ENCODE measurements at regions not wholly inside any gene's neighbourhood (a gene's known extent, or its start where the extent isn't known, plus 50 kb on each side); places are given as distances from the start of the nearest gene placed in this dataset.

DNA sequence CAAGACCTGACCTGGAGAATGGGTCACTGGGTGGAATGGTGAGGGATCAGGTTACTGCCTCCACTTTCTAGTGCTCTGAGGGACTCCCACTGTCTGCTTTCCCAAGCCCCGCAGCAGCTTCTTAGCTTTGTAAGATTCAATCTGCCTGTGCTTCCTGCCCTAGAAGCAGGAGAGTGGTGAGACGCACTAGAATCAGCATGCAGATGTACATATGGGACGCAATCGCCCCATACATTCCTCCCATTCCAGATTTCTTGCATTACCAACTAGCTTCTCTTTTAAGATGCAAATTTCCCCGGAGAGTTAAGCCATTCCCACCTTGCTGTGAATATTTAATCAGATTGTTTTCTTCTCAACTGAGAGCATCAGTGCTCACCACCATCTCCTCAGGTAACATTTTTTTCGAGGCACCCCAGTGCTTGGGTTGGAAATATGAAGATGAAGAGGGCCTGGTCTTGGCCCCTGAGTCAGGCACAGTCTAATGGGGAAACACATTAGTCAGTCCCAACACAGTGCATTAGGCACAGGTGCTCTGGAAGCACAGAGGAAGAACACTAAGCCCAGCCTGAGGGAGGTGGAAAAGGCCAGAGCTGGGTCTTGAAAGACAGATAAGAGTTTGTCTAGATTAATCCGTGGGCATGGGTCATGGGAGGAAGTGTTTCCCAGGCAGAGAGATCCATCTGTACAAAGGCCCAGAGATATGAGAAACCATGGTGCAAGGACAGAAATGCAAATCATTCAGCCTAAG is 66.7 kb upstream of the PRPS1 start:
- DNase-seq: no peak

DNA sequence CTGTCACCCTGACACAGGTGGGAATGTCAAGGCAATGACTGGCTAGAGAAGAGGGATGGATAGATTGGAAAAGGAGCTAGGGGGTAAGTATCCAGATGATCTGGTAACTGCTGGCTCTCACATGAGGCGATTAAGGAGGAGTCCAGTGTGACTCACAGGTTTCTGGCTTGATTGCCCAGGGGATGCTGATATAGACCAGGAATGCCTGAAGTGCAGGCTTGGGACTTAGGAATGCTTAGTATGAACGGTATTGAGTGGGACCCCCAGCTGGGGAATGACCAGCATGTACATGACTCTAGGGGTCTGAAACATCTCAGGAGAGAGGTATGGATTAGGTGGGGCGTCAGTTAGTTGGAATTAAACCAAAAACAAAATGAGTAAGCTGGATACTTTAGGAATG is 65.8 kb upstream of the PRPS1 start:
- no peak for DNase-seq

DNA sequence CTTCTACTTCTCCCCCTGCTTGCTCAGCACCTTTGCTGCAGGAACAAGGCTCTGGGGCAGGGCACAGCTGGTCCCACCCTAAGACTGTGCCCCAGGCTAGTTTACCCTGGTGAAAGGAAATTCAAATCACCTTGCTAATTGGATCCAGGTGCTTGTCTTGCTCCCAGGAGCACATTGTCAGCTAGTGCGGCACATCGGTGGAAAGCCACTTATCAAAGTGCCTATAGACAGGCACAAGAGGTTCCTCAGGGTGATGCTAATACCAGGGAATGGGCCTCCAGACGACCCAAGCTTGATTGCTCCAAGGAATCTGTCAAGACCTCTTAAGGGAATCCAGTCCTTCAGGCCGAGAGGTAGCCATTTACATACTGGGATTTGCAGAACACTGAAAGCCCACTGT is 64.5 kb upstream of the PRPS1 start:
- peak; percentile 18 to 81 (median 58) for DNase-seq

DNA sequence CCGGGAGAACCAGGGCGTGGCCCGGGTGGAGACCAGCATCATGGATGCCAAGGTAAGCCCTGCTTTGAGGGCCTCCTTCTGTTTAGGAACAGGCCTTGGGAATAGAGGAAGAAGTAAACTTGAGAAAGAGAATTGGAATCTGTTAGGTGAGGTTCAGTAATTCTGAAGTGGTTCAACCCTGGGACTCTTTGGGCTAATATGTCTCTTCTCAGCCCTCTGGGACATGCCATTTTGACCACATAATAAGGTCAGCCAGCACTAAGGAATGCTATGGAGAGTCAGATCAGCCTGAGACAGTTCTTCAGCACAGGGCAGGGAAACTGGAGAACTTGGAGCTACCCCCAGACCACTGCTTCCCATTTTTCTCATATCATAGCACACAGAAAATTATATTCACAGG is 63.3 kb upstream of the PRPS1 start:
- DNase-seq: no peak

DNA sequence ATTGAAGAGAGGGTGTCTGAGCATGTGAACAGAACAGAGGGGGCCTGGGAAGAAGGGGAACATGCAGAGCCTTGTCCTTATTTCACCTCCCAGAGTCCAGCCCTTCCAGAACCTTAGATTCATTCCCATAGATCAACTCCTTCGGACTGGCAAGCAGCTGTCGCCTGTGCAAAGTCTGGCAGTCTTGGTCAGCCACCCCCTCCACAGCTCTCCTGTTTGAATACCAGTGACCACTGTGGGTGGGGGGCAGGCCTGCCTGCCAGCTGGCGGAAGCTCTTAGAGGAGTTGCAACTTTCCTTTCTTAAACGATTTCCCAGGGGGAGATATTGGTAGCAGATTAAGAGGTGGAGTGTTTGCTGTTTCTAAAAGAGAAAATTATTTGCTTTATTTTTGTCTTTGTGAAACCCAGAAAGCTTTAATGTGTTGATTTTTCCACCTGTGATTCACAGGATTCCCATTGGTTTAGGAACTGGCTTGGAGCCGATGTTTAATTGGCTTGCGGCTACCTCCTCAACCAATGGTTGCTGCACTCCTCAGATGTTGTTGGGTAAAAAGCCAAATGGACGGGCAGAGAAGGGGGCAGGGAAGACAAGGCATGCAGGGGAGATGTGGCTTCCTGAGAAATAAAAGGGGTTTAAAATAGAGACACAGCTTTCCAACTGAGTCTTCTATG is 62.2 kb upstream of the PRPS1 start:
- peak in 2 of 3 experiments; percentile 15 to 17 for DNase-seq

DNA sequence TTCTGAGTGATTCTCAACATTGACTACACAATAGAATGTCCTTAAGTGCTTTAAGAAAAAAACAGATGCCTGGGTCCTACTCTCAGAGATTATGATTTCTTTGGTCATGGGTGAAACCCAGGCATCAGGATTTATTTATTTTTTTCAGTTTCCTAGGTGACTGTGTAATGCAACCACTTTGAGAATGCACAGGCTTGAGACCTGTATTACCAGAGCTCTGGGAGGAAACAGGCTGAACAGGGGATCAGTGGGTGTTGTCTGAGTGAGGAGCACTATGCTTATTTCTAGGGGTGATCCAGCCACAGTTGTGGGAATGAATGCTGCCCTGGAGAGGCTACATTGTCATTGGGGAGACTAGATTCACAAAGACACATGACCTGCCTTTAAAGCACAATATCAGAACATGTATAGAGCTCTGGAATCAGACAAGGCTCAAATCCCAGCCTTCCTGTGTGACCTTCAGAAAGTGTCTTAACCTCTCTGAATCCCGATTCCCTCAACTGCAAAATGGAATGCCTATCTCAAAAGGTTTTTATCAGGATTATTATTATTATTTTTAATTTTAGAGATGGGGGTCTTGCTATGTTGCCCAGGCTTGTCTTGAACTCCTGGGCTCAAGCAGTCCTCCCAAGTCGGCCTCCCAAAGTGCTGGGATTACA is 61.6 kb upstream of the PRPS1 start:
- DNase-seq: no peak

DNA sequence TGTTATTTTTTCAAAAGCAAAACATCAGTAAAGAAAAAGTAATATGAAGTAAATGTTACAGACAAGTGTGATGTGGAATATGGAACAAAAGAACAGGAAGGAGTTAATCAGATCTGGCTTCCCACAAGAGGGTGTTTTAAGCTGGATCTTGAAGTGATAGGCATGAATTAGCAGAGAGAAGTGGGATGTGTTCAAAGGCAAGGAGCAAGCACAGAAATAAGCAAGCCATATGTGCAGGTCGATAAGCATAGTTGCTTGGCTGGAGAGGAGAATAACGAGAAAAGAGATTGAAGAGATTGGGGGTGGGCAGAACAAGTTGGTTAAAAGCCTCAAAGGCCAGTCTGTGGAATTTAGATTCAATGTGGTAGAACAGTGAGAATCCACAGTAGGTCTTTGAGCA is 60.9 kb upstream of the PRPS1 start:
- no peak for DNase-seq

DNA sequence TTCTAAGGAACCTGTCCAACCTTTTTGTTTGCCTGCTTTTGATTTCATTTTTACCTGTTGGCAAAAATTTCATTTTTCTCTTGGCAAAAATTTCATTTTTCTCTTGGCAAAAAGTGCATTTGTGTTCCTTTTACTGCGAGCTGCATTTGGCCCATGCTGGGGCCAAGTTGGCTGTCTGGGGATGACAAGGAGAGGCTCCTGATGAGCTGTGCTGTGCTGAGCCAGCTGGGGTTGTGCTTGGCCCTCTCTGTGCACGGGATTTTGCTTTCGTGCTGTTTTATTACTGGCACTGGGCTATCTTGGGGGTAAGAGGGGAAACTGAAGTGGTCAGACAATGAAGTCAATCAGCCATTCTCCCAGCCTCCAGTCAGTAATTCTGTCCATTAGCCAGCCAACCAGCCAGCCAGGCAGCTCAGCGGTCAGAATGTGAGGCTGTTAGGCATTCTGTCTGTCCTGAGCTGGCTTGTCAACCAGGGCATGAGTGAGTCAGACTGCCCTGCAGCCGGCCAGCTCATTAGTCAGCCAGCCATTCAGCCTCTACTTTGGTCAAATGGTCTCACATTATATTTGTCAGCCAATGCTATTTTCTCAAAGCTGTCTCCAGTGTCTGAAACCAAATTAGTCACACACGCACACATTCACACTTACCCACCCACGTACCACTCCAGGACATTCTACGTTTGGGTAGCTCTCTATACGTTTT is 56.9 kb upstream of the PRPS1 start:
- DNase-seq: no peak

DNA sequence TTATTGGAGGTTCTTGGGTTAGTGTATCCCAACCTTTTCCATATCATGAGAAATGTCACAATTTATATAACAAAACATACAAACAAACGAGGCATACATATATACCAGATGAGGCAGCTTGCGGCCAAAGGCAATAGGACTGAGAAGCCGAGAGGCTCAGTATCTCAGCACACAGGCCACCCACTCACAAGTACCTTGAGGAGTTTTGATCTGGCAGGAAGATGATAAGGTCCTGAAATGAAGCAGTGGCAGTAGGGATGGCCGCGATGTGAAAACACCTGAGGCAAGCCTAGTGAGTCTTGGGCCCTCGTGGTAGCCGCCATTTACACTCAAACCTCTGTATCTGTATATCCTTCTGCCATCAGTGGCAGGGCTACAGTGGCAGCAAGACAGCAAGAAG is 55.3 kb upstream of the PRPS1 start:
- no peak for DNase-seq

DNA sequence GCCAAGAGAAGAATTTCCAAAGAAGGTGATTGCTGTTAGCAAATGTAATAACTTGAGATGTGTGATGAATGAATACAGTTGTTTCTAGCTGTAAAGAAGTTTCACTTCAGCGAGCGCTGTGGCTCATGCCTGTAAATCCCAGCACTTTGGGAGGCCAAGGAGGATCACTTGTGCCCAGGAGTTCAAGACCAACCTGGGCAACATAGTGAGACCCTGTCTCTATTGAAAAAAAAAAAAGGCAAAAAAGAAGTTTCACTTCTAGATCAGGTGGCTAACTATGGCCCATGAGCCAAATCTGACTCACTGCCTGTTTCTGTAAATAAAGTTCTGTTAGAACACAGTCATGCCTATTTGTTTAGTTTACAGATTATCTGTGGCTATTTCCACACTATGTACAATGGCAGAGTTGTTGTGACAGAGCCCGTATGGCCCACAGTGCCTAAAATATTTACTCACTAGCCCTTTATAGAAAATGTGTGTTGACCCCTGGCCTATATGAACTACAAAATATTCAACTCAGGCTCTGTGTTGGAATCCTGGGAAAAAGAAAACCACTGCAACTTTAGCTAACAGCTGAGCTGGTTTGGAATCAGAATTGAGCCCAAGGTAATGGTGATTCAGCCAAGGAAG is 54.1 kb upstream of the PRPS1 start:
- DNase-seq: no peak

DNA sequence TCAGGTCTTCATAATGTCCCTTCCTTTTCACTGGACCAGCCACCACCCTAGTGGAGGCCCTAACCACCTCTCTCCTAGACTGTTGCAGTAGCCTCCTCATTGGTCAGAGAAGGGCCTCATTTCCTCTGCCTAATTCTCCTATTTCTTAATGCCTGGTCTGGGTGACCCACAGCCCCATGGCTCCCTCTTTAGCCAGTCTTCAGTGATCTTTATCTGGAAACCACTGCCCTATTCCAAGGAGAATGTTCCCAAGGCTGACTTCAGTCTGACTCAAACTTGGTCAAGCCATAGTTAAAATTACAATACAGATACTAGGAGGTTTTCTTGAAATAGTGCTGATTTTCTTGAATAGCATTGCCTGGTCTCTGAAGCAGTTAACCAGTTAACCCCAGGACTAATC is 53.6 kb upstream of the PRPS1 start:
- no peak for DNase-seq

DNA sequence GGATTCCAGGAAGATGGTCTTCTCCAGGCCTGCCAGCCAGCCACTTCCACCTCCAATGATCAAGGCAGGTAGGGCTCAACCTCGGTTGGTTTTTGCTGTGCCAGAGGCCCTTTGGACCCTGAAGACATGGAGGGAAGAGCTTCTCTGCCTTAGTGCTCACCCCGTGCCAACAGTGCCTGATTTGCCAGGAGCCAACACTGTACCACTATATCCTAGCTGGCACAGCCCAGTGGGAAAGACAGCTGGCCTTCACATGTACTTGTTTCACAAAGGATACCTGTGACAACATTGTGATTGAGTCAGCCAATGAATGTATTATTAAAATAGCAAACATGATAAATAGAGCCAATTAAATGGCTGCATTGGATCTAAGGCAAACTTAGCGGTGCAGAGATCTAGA is 51.9 kb upstream of the PRPS1 start:
- DNase-seq: no peak

DNA sequence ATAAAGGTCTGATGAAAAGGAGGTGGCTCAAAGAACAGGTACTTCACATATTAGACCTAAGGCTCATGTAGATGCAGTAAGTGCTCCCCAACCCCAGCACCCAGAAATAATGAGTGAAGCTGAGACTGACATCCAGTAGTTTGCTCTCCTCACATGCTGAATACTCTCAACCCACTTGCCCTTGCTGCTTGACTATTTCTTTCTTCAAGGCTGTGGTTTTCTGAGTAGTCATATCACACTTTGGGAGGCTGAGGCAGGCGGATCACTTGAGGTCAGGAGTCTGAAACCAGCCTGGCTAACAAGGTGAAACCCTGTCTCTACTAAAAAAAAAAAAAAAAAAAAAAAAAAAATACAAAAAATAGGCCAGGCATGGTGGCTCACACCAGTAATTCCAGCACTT is 51.5 kb upstream of the PRPS1 start:
- DNase-seq: no peak

DNA sequence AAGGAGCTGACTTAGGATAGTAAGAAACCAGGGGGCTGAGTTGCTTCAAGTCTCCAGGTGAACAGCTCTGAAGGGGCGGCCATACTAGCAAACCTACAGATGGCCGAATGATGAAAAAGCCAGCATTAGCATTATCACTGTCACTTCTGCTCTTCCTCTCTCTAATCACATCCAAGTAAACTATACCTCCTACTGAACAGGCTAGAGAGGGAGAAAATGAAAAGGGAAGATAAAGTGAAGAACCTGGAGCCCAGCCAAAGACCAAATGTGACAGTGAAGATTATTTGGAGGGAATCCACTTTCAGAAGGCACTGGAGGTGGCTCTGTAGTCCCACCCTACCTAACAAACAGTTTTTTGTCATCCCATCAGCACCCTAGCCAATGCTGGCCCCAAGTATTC is 50.4 kb upstream of the PRPS1 start:
- DNase-seq: no peak

Data from NCI-H1417 (cell line).